Effector memory CD8-positive, alpha-beta T cell (primary cell): ENCODE measurements at regions not wholly inside any gene's neighbourhood (a gene's known extent, or its start where the extent isn't known, plus 50 kb on each side); places are given as distances from the start of the nearest gene placed in this dataset.

Experiments
- ATAC-seq: fragments of 150-1000 bp; cut with Tn5 transposase; replicated peaks from 2 replicates; pipeline ENCODE4 v1.10.0; 2021; ENCODE audit warnings: mild to moderate bottlenecking, moderate library complexity
- DNase-seq, 3 experiments: peaks; one replicate each; pipeline ENCODE4 v3.0.0; 2021
- H3K27ac Mint-ChIP-seq, 2 donors: one replicate each; pipeline ENCODE4 v1.8.0; 2022; ENCODE audit warnings: mild to moderate bottlenecking in 2 of 2, mixed read lengths in 2 of 2, moderate library complexity in 2 of 2
- H3K27me3 Mint-ChIP-seq, 2 donors: one replicate each; pipeline ENCODE4 v1.8.0; 2022; ENCODE audit warnings: mixed read lengths in 2 of 2
- H3K36me3 Mint-ChIP-seq: one replicate; pipeline ENCODE4 v1.8.0; 2022; ENCODE audit warnings: mild to moderate bottlenecking, moderate library complexity, mixed read lengths; ENCODE audit not compliant: insufficient read depth
- H3K4me1 Mint-ChIP-seq, 2 donors: one replicate each; pipeline ENCODE4 v1.8.0; 2022; ENCODE audit warnings: low read depth in 2 of 2, mixed read lengths in 2 of 2
- H3K4me3 Mint-ChIP-seq, 2 donors: one replicate each; pipeline ENCODE4 v1.8.0; 2022; ENCODE audit warnings: mild to moderate bottlenecking in 2 of 2, mixed read lengths in 2 of 2, moderate library complexity in 2 of 2
- H3K9me3 Mint-ChIP-seq, 2 donors: one replicate each; pipeline ENCODE4 v1.8.0; 2022; ENCODE audit warnings: mixed read lengths in 2 of 2

GRCh38 chr7:156279635-156280034 lies 360.9 kb upstream of the RNF32 start:
- Mint-ChIP-seq H3K9me3 (peaks cover 8 to 19% of the 10 kb centered on the region in 2 donors), H3K4me1 (no peaks in the 10 kb centered on the region), H3K27ac (no peak overlapping the region), H3K27me3 (peaks cover 0 to 14% of the 10 kb centered on the region in 2 donors), H3K36me3 (no peaks in the 10 kb centered on the region), H3K4me3 (no peak overlapping the region)
- no peak for ATAC-seq
- no peak for DNase-seq

GRCh38 chr7:156275292-156275691 lies 365.3 kb upstream of the RNF32 start:
- no peaks in the 10 kb centered on the region for H3K36me3 Mint-ChIP-seq
- peaks cover 0 to 14% of the 10 kb centered on the region in 2 donors for H3K27me3 Mint-ChIP-seq
- DNase-seq = no peak
- H3K9me3 Mint-ChIP-seq = no peaks in the 10 kb centered on the region
- H3K4me1 Mint-ChIP-seq = no peaks in the 10 kb centered on the region
- no peak for ATAC-seq
- no peak overlapping the region for H3K27ac Mint-ChIP-seq
- no peak overlapping the region for H3K4me3 Mint-ChIP-seq

GRCh38 chr7:156274557-156274956 lies 366.0 kb upstream of the RNF32 start:
- no peak for ATAC-seq
- no peaks in the 10 kb centered on the region for H3K4me1 Mint-ChIP-seq
- no peak overlapping the region for H3K4me3 Mint-ChIP-seq
- no peak overlapping the region for H3K27ac Mint-ChIP-seq
- H3K36me3 Mint-ChIP-seq = no peaks in the 10 kb centered on the region
- H3K9me3 Mint-ChIP-seq = no peaks in the 10 kb centered on the region
- no peak for DNase-seq
- peaks cover 0 to 14% of the 10 kb centered on the region in 2 donors for H3K27me3 Mint-ChIP-seq

GRCh38 chr7:156261581-156261980 lies 379.0 kb upstream of the RNF32 start:
- DNase-seq = no peak
- H3K9me3 Mint-ChIP-seq = no peaks in the 10 kb centered on the region
- H3K4me1 Mint-ChIP-seq = no peaks in the 10 kb centered on the region
- no peak overlapping the region for H3K27ac Mint-ChIP-seq
- no peak for ATAC-seq
- no peak overlapping the region for H3K4me3 Mint-ChIP-seq
- H3K36me3 Mint-ChIP-seq = peaks cover 3% of the 10 kb centered on the region
- H3K27me3 Mint-ChIP-seq = peaks cover 0 to 60% of the 10 kb centered on the region in 2 donors

GRCh38 chr7:156257904-156258303 lies 382.7 kb upstream of the RNF32 start:
- ATAC-seq (no peak), DNase-seq (no peak)
- Mint-ChIP-seq H3K36me3 (no peaks in the 10 kb centered on the region), H3K27me3 (peaks cover 0 to 70% of the 10 kb centered on the region in 2 donors), H3K9me3 (no peaks in the 10 kb centered on the region), H3K4me3 (no peak overlapping the region), H3K27ac (no peak overlapping the region), H3K4me1 (no peaks in the 10 kb centered on the region)

- Mint-ChIP-seq H3K4me1 (no peaks in the 10 kb centered on the region), H3K9me3 (no peaks in the 10 kb centered on the region), H3K36me3 (no peaks in the 10 kb centered on the region), H3K27ac (no peak overlapping the region), H3K27me3 (peaks cover under 1 to 82% of the 10 kb centered on the region in 2 donors), H3K4me3 (no peak overlapping the region)
- DNase-seq (no peak), ATAC-seq (no peak)
Measured at GRCh38 chr7:156255635-156256034, 384.9 kb upstream of the RNF32 start.

GRCh38 chr7:156251861-156252260 lies 388.7 kb upstream of the RNF32 start:
- Mint-ChIP-seq H3K4me1 (no peaks in the 10 kb centered on the region), H3K36me3 (no peaks in the 10 kb centered on the region), H3K4me3 (no peak overlapping the region), H3K27me3 (peaks cover 25 to 76% of the 10 kb centered on the region in 2 donors), H3K9me3 (peaks cover 0 to 2% of the 10 kb centered on the region in 2 donors), H3K27ac (no peak overlapping the region)
- ATAC-seq (no peak), DNase-seq (no peak)

- no peaks in the 10 kb centered on the region for H3K36me3 Mint-ChIP-seq
- no peak overlapping the region for H3K4me3 Mint-ChIP-seq
- DNase-seq = no peak
- H3K9me3 Mint-ChIP-seq = peaks cover 0 to 8% of the 10 kb centered on the region in 2 donors
- H3K27ac Mint-ChIP-seq = no peak overlapping the region
- ATAC-seq = no peak
- peaks cover 0 to 1% of the 10 kb centered on the region in 2 donors for H3K4me1 Mint-ChIP-seq
- H3K27me3 Mint-ChIP-seq = peaks cover 0 to 5% of the 10 kb centered on the region in 2 donors
Measured at GRCh38 chr7:156240532-156240931, 400.0 kb upstream of the RNF32 start.

GRCh38 chr7:156238366-156239133 lies 402.0 kb upstream of the RNF32 start:
- Mint-ChIP-seq H3K4me1 (peaks cover 0 to 1% of the 10 kb centered on the region in 2 donors), H3K4me3 (no peak overlapping the region), H3K9me3 (peaks cover 0 to 8% of the 10 kb centered on the region in 2 donors), H3K27ac (no peak overlapping the region), H3K36me3 (no peaks in the 10 kb centered on the region), H3K27me3 (no peaks in the 10 kb centered on the region)
- DNase-seq (no peak), ATAC-seq (no peak)

GRCh38 chr7:156237614-156238013 lies 403.0 kb upstream of the RNF32 start:
- H3K4me1 Mint-ChIP-seq = peaks cover 0 to 1% of the 10 kb centered on the region in 2 donors
- H3K4me3 Mint-ChIP-seq = no peak overlapping the region
- H3K36me3 Mint-ChIP-seq = no peaks in the 10 kb centered on the region
- no peaks in the 10 kb centered on the region for H3K27me3 Mint-ChIP-seq
- no peak overlapping the region for H3K27ac Mint-ChIP-seq
- DNase-seq (no peak), ATAC-seq (no peak)
- H3K9me3 Mint-ChIP-seq = peaks cover 0 to 6% of the 10 kb centered on the region in 2 donors

GRCh38 chr7:156236936-156237599 lies 403.5 kb upstream of the RNF32 start:
- ATAC-seq = no peak
- H3K4me1 Mint-ChIP-seq = peaks cover 0 to 1% of the 10 kb centered on the region in 2 donors
- no peaks in the 10 kb centered on the region for H3K27me3 Mint-ChIP-seq
- H3K9me3 Mint-ChIP-seq = peaks cover 0 to 6% of the 10 kb centered on the region in 2 donors
- no peak overlapping the region for H3K27ac Mint-ChIP-seq
- H3K36me3 Mint-ChIP-seq = no peaks in the 10 kb centered on the region
- H3K4me3 Mint-ChIP-seq = no peak overlapping the region
- DNase-seq = no peak

GRCh38 chr7:156236181-156236889 lies 404.2 kb upstream of the RNF32 start:
- peaks cover 0 to 1% of the 10 kb centered on the region in 2 donors for H3K4me1 Mint-ChIP-seq
- no peak overlapping the region for H3K27ac Mint-ChIP-seq
- H3K4me3 Mint-ChIP-seq = no peak overlapping the region
- ATAC-seq = no peak
- no peaks in the 10 kb centered on the region for H3K36me3 Mint-ChIP-seq
- DNase-seq = no peak
- peaks cover 0 to 6% of the 10 kb centered on the region in 2 donors for H3K9me3 Mint-ChIP-seq
- H3K27me3 Mint-ChIP-seq = no peaks in the 10 kb centered on the region

GRCh38 chr7:156234666-156235494 lies 405.7 kb upstream of the RNF32 start:
- Mint-ChIP-seq H3K27ac (no peak overlapping the region), H3K27me3 (no peaks in the 10 kb centered on the region), H3K4me3 (no peak overlapping the region), H3K4me1 (peaks cover 0 to 1% of the 10 kb centered on the region in 2 donors), H3K9me3 (peaks cover 0 to 6% of the 10 kb centered on the region in 2 donors), H3K36me3 (no peaks in the 10 kb centered on the region)
- no peak for ATAC-seq
- no peak for DNase-seq
